SU-DHL-6 (cell line): ENCODE measurements at regions not wholly inside any gene's neighbourhood (a gene's known extent, or its start where the extent isn't known, plus 50 kb on each side); places are given as distances from the start of the nearest gene placed in this dataset.

Experiments
- CTCF ChIP-seq: fragments of 200-600 bp; sonication (generic); IDR thresholded peaks from one replicate; pipeline ENCODE4 v1.5.1; 2017; ENCODE audit warnings: antibody characterized with exemption, mild to moderate bottlenecking, low read length, moderate library complexity; ENCODE audit not compliant: insufficient read depth, poor library complexity, severe bottlenecking
- EZH2phosphoT487 ChIP-seq: fragments of 200-600 bp; sonication (generic), shearing (Covaris generic); conservative IDR thresholded peaks from 2 replicates; pipeline ENCODE4 v1.6.1; 2018; ENCODE audit warnings: mild to moderate bottlenecking, antibody characterized with exemption, low read length, moderate library complexity, mixed read lengths

DNA sequence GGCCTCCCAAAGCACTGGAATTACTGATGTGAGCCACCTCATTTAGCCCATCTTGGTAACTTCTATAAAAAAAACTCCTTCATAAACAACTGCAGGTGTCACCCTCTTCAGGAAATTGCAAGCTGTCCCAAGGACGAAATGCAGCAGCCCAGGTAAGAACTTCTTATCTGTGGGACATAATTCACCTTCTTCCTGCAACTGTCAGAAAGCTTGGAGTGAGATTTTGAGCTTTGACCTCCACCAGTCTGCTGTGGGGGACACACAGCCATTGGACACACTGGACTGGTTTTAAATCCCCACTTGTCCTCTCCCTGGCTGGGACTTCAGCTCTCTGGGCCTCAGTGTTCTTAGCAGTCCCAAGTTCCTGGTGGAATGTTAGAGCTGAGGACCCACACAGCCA lies 368.5 kb downstream of the MN1 start:
- TF ChIP-seq CTCF: no peak
- TF ChIP-seq EZH2phosphoT487: no peak
